DND-41 (cell line): ENCODE measurements at regions not wholly inside any gene's neighbourhood (a gene's known extent, or its start where the extent isn't known, plus 50 kb on each side); places are given as distances from the start of the nearest gene placed in this dataset.

Source experiments
- ATAC-seq: fragments of 200-7000 bp; cut with Tn5 transposase; 3 replicates; pipeline ENCODE4 v1.9.1; 2021; ENCODE audit warnings: low read depth; ENCODE audit not compliant: insufficient read depth
- DNase-seq: peaks from one replicate; pipeline ENCODE4 v3.0.0-alpha.2; 2020
- H2AFZ ChIP-seq: 2 replicates; pipeline ENCODE4 v1.6.0; 2012; ENCODE audit warnings: low read depth, low read length
- H3K27ac ChIP-seq: 2 replicates; pipeline ENCODE4 v1.5.1; 2012; ENCODE audit warnings: low read length, inconsistent platforms
- H3K27me3 ChIP-seq: fragments of 200-600 bp; sonication (generic); 2 replicates; pipeline ENCODE4 v1.6.0; 2012; ENCODE audit warnings: low read length, mild to moderate bottlenecking, inconsistent platforms; ENCODE audit not compliant: insufficient read depth, poor library complexity
- H3K36me3 ChIP-seq: 2 replicates; pipeline ENCODE4 v1.5.1; 2012; ENCODE audit warnings: low read length, inconsistent platforms; ENCODE audit not compliant: insufficient read depth
- H3K4me1 ChIP-seq: 2 replicates; pipeline ENCODE4 v1.5.1; 2012; ENCODE audit warnings: mild to moderate bottlenecking, low read length; ENCODE audit not compliant: insufficient read depth
- H3K4me2 ChIP-seq: 2 replicates; pipeline ENCODE4 v1.6.0; 2012; ENCODE audit warnings: mild to moderate bottlenecking, moderate library complexity, low read length, inconsistent platforms; ENCODE audit not compliant: insufficient read depth
- H3K4me3 ChIP-seq, 2 experiments: fragments of 200-600 bp in 1 of 2; shearing (Covaris generic) in 1 of 2; 2 replicates each; pipeline ENCODE4 v1.5.1; 2012 to 2016; ENCODE audit warnings: inconsistent platforms in 2 of 2, low read length in 2 of 2, mild to moderate bottlenecking in 2 of 2, low read depth in 1 of 2, moderate library complexity in 1 of 2
- H3K79me2 ChIP-seq: 2 replicates; pipeline ENCODE4 v1.6.0; 2012; ENCODE audit warnings: low read length, inconsistent platforms; ENCODE audit not compliant: insufficient read depth
- H3K9ac ChIP-seq: 2 replicates; pipeline ENCODE4 v1.6.0; 2012; ENCODE audit warnings: low read depth, mild to moderate bottlenecking, inconsistent platforms, low read length, moderate library complexity
- H3K9me3 ChIP-seq: 2 replicates; pipeline ENCODE4 v1.5.1; 2012; ENCODE audit warnings: low read length, moderate library complexity, mild to moderate bottlenecking, inconsistent platforms; ENCODE audit not compliant: insufficient read depth, severe bottlenecking
- H4K20me1 ChIP-seq: 2 replicates; pipeline ENCODE4 v1.6.0; 2012; ENCODE audit warnings: low read length; ENCODE audit not compliant: insufficient read depth
- EZH2 ChIP-seq: IDR thresholded peaks from 3 replicates; pipeline ENCODE4 v1.6.1; 2012; ENCODE audit warnings: borderline replicate concordance, low read depth, mild to moderate bottlenecking, moderate library complexity, low read length, inconsistent platforms; ENCODE audit not compliant: severe bottlenecking
- TF ChIP-seq, protein P1 (sequence below): IDR thresholded peaks from 2 replicates; pipeline ENCODE4 v1.5.1; 2012; ENCODE audit warnings: borderline replicate concordance, low read length, moderate library complexity, mild to moderate bottlenecking; ENCODE audit not compliant: poor library complexity, severe bottlenecking; ENCODE audit errors: extremely low read depth

DNA sequence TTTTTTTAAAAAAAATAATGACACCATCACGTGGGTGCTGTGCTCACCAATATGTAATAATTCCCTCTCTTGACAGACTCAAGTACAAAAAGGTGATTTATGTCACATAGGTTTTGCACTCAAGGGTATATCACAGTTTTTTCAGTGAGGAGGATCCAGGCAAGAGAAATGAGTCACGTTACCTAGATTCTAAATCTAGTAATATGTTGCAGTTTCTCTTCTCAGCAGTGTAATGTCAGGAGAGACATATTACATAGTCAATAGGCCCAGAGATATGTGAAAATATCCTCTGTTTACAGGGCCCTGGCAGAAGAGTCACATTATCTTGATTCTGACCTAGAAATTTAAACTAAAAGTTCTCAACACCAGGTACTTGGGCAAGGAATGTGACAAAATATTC is 1024.1 kb upstream of the AMELY start:
- Histone ChIP-seq H3K4me2 (no peak overlapping the region), H4K20me1 (no peaks in the 10 kb centered on the region), H3K79me2 (no peaks in the 10 kb centered on the region), H2AFZ (no peak overlapping the region), H3K4me1 (no peaks in the 10 kb centered on the region), H3K9me3 (no peaks in the 10 kb centered on the region), H3K4me3 (no peak overlapping the region), H3K27ac (no peak overlapping the region), H3K36me3 (no peaks in the 10 kb centered on the region), H3K27me3 (no peaks in the 10 kb centered on the region), H3K9ac (no peak overlapping the region)
- DNase-seq (no peak), ATAC-seq (no peak)
- TF ChIP-seq EZH2, result no peak
- TF ChIP-seq, protein P1, sequence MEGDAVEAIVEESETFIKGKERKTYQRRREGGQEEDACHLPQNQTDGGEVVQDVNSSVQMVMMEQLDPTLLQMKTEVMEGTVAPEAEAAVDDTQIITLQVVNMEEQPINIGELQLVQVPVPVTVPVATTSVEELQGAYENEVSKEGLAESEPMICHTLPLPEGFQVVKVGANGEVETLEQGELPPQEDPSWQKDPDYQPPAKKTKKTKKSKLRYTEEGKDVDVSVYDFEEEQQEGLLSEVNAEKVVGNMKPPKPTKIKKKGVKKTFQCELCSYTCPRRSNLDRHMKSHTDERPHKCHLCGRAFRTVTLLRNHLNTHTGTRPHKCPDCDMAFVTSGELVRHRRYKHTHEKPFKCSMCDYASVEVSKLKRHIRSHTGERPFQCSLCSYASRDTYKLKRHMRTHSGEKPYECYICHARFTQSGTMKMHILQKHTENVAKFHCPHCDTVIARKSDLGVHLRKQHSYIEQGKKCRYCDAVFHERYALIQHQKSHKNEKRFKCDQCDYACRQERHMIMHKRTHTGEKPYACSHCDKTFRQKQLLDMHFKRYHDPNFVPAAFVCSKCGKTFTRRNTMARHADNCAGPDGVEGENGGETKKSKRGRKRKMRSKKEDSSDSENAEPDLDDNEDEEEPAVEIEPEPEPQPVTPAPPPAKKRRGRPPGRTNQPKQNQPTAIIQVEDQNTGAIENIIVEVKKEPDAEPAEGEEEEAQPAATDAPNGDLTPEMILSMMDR, result no peak

DNA sequence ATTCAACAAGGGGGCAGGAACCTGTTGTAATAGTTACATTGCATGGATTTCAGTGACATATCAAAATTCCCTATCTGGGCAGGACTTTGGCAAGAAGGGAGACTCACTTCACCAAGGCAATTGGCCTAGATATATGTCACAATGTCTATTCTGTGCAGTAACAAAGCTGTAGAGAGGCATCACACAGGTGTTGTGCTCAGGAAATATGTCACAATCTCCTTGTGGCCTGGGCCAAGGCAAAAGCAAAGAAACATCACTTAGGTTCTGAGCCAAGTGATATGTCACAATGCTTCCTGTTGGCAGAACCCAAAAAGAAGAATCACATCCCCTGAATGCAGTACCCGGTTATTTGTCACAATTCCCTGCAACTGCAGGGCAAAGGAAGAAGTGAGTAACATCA is 1020.9 kb upstream of the AMELY start:
- no peak for DNase-seq
- no peaks in the 10 kb centered on the region for H3K27me3 ChIP-seq
- H3K27ac ChIP-seq, result no peak overlapping the region
- no peaks in the 10 kb centered on the region for H3K79me2 ChIP-seq
- no peak overlapping the region for H3K9ac ChIP-seq
- H3K4me2 ChIP-seq, result no peak overlapping the region
- no peak overlapping the region for H2AFZ ChIP-seq
- no peaks in the 10 kb centered on the region for H3K9me3 ChIP-seq
- H3K4me1 ChIP-seq, result no peaks in the 10 kb centered on the region
- H3K4me3 ChIP-seq, result no peak overlapping the region
- no peaks in the 10 kb centered on the region for H3K36me3 ChIP-seq
- TF ChIP-seq EZH2, result no peak
- TF ChIP-seq, protein P1, result no peak
- H4K20me1 ChIP-seq, result no peaks in the 10 kb centered on the region
- no peak for ATAC-seq

DNA sequence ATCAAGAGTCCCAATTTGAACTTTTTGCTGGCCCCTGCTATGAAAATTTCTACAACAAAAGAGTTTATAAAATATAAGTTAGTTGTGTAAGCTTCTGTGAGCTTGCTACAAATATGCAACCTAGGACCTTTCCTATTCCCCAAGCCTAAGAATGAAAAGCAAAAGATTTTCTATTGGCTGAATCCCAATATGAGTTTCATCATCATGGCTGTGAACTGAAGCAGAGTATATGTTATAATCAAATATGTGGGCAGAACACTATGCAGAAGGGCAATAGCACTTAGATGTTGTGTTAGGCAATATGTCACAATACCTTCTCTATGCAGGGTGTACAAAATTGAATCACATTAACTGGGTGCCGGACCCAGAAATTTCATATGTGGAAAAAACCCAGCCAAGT is 1018.3 kb upstream of the AMELY start:
- Histone ChIP-seq H2AFZ (no peak overlapping the region), H3K4me1 (no peaks in the 10 kb centered on the region), H3K79me2 (no peaks in the 10 kb centered on the region), H3K9ac (no peak overlapping the region), H3K36me3 (no peaks in the 10 kb centered on the region), H3K27ac (no peak overlapping the region), H3K4me3 (no peak overlapping the region), H3K4me2 (no peak overlapping the region), H4K20me1 (no peaks in the 10 kb centered on the region), H3K9me3 (no peaks in the 10 kb centered on the region), H3K27me3 (no peaks in the 10 kb centered on the region)
- no peak for DNase-seq
- ATAC-seq, result no peak
- TF ChIP-seq, protein P1, result no peak
- no peak for TF ChIP-seq EZH2

DNA sequence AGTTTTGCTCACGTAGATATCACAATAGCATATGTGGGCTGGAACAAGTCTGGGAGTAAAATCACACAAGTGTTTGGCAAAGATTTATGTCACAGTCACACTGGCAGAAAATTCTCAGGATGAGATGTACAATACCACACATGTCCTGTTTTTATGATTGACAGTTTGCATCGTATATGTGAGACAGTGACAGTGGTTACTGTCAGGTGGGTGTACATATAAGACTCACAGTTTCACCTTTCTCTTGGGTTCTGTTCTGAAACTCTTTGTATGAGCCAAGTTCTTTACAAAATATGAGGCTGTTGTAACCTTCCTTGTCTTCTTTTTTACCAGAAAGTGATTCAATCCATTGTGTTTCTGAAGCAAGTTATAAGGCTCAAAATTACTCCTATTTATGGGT is 1012.5 kb upstream of the AMELY start:
- Histone ChIP-seq H3K4me1 (no peaks in the 10 kb centered on the region), H3K27me3 (no peaks in the 10 kb centered on the region), H3K36me3 (no peaks in the 10 kb centered on the region), H3K27ac (no peak overlapping the region), H3K79me2 (no peaks in the 10 kb centered on the region), H3K9me3 (no peaks in the 10 kb centered on the region), H2AFZ (no peak overlapping the region), H3K4me2 (no peak overlapping the region), H3K9ac (no peak overlapping the region), H4K20me1 (no peaks in the 10 kb centered on the region), H3K4me3 (no peak overlapping the region)
- ATAC-seq, result no peak
- TF ChIP-seq, protein P1, result no peak
- no peak for DNase-seq
